ENCODE measurements at regions not wholly inside any gene's neighbourhood (a gene's known extent, or its start where the extent isn't known, plus 50 kb on each side); places are given as distances from the start of the nearest gene placed in this dataset.
"Not testable (repeated sequence)": the region's sequence is repeated elsewhere in the genome, so short reads cannot be mapped to it uniquely, and the experiment has no call there.

DNA sequence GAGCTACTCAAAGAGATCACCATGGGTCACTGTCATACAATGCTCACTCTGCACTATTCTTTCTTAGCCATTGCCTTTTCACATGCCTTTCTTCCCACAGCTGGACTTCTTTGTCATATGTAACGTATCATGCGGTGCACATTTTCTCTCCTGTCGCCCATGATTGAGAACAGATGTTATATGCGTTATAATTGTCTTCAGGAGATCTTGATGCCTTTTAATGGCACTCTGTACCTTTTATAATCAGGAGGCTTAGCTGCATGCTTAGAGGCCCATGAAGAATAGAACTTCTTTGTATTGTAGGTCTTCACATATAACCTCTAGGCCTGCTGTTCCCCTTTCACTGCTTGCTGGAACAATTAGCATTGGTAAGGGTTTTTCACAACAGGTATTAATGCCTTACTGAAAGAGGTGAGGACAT, 436.1 kb downstream of the CDH10 start:
- 50 to 60% methylated on average over 4 of the region's 4 CpGs for WGBS, 2 donors
- no peak for TF ChIP-seq CTCF (IDR thresholded peaks at IDR 0.05)
- no peak for TF ChIP-seq POLR2A (IDR thresholded peaks at IDR 0.05)

DNA sequence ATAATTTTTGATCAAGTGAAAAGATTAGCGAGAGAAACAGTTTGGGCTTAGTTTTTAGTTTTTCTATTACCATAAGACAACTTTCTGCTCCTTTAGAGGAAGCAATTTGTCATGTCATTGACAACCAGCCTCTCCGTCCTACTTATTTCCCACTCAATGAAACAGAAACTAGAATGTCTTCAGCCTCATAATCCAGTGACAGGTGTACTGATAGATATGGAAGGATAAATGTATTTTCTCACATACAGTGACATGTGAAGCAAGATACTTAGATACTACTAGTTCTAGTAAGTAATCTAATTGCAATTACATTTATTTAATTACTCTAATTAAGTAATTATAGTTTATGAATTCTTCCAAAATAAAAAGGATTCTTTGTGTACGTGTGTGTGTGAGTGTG, 429.7 kb downstream of the CDH10 start:
- WGBS, 2 donors: 70 to 76% methylated on average over 3 of the region's 3 CpGs
- DNase-seq (ENCODE audit: low spot score in 2 of 2): no peak
- TF ChIP-seq POLR2A (IDR thresholded peaks at IDR 0.05) (no peak), CTCF (IDR thresholded peaks at IDR 0.05) (no peak)
- no peak overlapping the region for H3K4me3 ChIP-seq (ENCODE audit: low read depth, poor library complexity, severe bottlenecking)
- intact Hi-C loops (cut with DNase I; ENCODE audit: low total_unique reads): no loop called here

More for the DNA sequence above, 436.1 kb downstream of the CDH10 start:
- no peak overlapping the region for H3K4me3 ChIP-seq (ENCODE audit: low read depth, poor library complexity, severe bottlenecking)
- DNase-seq (ENCODE audit: low spot score in 2 of 2): no peak
- intact Hi-C loops (cut with DNase I; ENCODE audit: low total_unique reads): no loop called here

DNA sequence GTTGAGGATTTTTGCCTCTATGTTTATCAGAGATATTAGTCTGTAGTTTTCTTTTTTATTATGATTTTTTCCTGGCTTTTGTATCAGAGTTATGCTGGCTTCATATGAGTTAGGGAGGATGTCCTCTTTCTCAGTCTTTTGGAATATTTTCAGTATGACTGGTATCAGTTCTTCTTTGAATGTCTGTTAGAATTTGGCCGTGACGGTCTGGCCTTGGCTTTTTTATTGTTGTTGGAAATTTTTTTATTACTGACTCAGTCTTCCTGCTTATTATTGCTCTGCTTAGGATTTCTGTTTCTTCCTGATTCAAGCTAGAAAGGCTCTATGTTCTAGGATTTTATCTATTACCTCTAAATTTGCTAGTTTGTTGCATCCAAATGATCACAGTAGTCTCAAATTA, 421.9 kb downstream of the CDH10 start:
- H3K4me3 ChIP-seq (ENCODE audit: low read depth, poor library complexity, severe bottlenecking): no peak overlapping the region
- TF ChIP-seq CTCF (IDR thresholded peaks at IDR 0.05) (no peak), POLR2A (IDR thresholded peaks at IDR 0.05) (no peak)
- WGBS, 2 donors: 48 to 60% methylated on average over 2 of the region's 2 CpGs
- no peak for DNase-seq (ENCODE audit: low spot score in 2 of 2)
- intact Hi-C loops (cut with DNase I; ENCODE audit: low total_unique reads): no loop called here

DNA sequence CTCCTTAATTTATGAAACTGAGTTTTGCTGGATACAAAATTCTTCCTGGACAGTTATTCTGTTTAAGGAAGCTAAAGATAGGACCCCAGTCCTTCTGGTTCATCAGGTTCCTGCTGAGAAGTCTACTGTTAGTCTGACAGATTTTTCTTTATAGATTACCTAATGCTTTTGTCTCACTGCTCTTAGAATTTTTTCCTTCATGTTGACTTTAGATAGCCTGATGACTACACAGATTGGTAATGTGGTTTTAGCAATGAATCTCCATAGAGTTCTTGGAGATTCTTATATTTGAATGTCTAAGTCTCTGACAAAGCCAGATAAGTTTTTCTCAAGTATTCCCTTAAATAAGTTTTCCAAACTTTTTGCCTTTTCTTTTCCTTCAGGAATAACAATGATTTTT, 419.7 kb downstream of the CDH10 start:
- intact Hi-C loops (cut with DNase I; ENCODE audit: low total_unique reads): no loop called here
- no peak for TF ChIP-seq CTCF (IDR thresholded peaks at IDR 0.05)
- TF ChIP-seq POLR2A (IDR thresholded peaks at IDR 0.05): no peak

DNA sequence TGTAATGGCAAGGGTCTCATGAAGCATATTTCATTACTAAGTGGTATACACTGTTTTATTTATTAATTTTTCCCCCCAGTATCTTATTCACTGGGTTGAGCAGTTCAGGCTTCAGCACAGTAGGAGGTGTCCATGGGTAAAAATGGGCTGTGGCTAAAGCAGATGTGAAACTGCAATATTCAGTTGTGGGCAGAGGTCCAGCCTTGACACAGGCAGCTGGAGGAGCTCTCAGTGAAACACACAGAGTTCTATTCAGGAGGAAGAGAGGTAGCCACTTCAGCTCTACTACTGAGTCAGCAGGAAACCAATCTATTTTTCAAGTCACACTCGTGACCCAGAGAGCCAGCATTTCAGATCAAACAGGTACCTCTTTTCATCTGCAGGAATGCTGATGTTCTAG, 418.3 kb downstream of the CDH10 start:
- intact Hi-C loops (cut with DNase I; ENCODE audit: low total_unique reads): no loop called here
- TF ChIP-seq POLR2A (IDR thresholded peaks at IDR 0.05): no peak
- no peak for TF ChIP-seq CTCF (IDR thresholded peaks at IDR 0.05)
- no peak overlapping the region for H3K4me3 ChIP-seq (ENCODE audit: low read depth, poor library complexity, severe bottlenecking)
- 47 to 67% methylated on average over 1 of the region's 1 CpG for WGBS, 2 donors
- no peak for DNase-seq (ENCODE audit: low spot score in 2 of 2)

More for the DNA sequence above, 419.7 kb downstream of the CDH10 start:
- DNase-seq (ENCODE audit: low spot score in 2 of 2): no peak
- no peak overlapping the region for H3K4me3 ChIP-seq (ENCODE audit: low read depth, poor library complexity, severe bottlenecking)

DNA sequence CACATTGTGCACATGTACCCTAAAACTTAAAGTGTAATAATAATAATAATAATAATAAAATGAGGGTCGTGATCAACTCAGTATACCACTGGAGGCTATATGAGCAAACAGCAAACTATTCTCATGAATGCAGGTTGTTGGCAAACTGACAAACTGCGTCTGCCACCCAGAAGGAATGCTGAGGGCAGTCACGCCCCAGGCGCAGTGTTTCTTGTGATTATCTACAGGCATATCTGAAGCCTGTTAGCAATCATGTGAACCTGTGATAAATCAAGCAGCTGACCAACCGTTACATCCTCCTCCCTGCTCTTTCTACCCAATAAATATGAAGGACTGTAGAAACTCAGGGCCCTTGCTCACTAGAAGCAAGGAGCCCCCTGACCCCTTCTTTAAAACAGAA, 416.9 kb downstream of the CDH10 start:
- WGBS, 2 donors: 66 to 76% methylated on average over 5 of the region's 5 CpGs
- DNase-seq (ENCODE audit: low spot score in 2 of 2); H3K4me3 ChIP-seq (ENCODE audit: low read depth, poor library complexity, severe bottlenecking); intact Hi-C loops (cut with DNase I; ENCODE audit: low total_unique reads): not testable (repeated sequence)

Data from lower leg skin (tissue), 4 donors.